ENCODE measurements at regions not wholly inside any gene's neighbourhood (a gene's known extent, or its start where the extent isn't known, plus 50 kb on each side); places are given as distances from the start of the nearest gene placed in this dataset.
A peak's percentile ranks its signal among the peaks of the same experiment; 100 is the strongest.

- no peaks in the 10 kb centered on the region for H3K9me2 ChIP-seq (ENCODE audit: insufficient read depth)
- H3K4me3 ChIP-seq: no peak overlapping the region
- intact Hi-C loops (cut with micrococcal nuclease; ENCODE audit: unreplicated experiment): no loop called here
- no peaks in the 10 kb centered on the region for H3K36me3 ChIP-seq (ENCODE audit: low read depth)
- H3K79me2 ChIP-seq (ENCODE audit: low read depth): no peaks in the 10 kb centered on the region
- no peaks in the 10 kb centered on the region for H4K20me1 ChIP-seq (ENCODE audit: insufficient read depth)
- TF ChIP-seq EZH2 (IDR thresholded peaks at IDR 0.05; ENCODE audit: low read depth): no peak
- TF ChIP-seq CTCF (conservative IDR thresholded peaks at IDR 0.05): no peak
- H3F3A ChIP-seq (ENCODE audit: insufficient read depth, low read depth): no peaks in the 10 kb centered on the region
- no peaks in the 10 kb centered on the region for H3K27me3 ChIP-seq (ENCODE audit: insufficient read depth, low read depth)
- CTCF ChIA-PET: no interaction called here
- POLR2A ChIA-PET (ENCODE audit: unreplicated experiment): interaction anchor here (0.6 kb wide), 1 partner anchor 43 kb away, joined by 8 read pairs; no protein-coding TSS in a partner anchor
- no peaks in the 10 kb centered on the region; the same call in 1 of the 2 replicates for H3K9me3 ChIP-seq (ENCODE audit: insufficient read depth, low read depth)
- no TSS peak for BruUV-seq (replicated peaks)
- H3K4me1 ChIP-seq (replicated peaks; ENCODE audit: insufficient read depth): no peaks in the 10 kb centered on the region; the same call in 1 of the 2 replicates
- 0 out of 2 replicates have a peak overlapping the region, but pooled peaks have one; percentile 48 for H2AFZ ChIP-seq
- DNase-seq: peak; percentile 15 to 58
- no peak overlapping the region for H3K27ac ChIP-seq
- H3K4me2 ChIP-seq: peak overlapping the region; percentile 28; the same call in 1 of the 2 replicates
Observed at GRCh38 chr2:33660416-33661123, 61.5 kb upstream of the FAM98A start.

DNA sequence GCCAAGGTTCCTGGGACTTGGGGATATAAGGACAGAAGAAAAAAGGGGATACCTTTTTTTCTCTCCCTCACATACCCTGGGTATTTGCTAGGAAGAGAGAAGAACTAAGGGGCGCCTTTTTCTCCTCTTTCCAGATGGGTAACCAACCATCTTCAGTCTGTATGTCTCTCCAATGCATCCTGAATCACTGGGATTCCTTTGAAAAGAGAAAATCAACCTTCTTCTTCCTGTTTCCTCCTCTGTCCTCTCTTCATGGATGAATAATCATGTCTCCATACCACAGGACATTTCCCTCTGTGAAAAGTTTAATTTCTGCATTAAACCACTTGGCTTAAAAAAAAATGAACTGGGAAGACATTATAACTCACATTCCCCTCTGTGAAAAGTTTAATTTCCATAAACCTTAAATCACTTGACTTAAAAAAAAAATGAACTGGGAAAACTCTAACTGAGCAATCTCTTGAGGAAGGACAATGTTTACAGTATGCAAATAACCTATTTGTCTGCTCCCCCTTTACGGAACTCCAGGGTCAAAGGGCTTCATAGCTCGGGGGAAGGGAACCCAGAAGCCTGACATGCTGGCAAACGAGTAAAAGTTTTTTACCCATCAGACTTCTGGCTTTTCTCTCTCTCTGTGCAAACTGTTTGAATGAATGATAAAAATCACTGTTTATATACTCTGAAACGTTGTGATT lies 56.7 kb upstream of the FAM98A start:
- no peak for TF ChIP-seq CTCF (conservative IDR thresholded peaks at IDR 0.05)
- TF ChIP-seq EZH2 (IDR thresholded peaks at IDR 0.05; ENCODE audit: low read depth): no peak
- H3K27ac ChIP-seq: no peak overlapping the region
- intact Hi-C loops (cut with micrococcal nuclease; ENCODE audit: unreplicated experiment): no loop called here
- no peak overlapping the region for H2AFZ ChIP-seq
- no peaks in the 10 kb centered on the region for H3K36me3 ChIP-seq (ENCODE audit: low read depth)
- H3K4me2 ChIP-seq: no peak overlapping the region
- ChIA-PET POLR2A (ENCODE audit: unreplicated experiment) (no interaction called here), CTCF (no interaction called here)
- no TSS peak for BruUV-seq (replicated peaks)
- no peaks in the 10 kb centered on the region for H3K79me2 ChIP-seq (ENCODE audit: low read depth)
- H3K9me2 ChIP-seq (ENCODE audit: insufficient read depth): no peaks in the 10 kb centered on the region
- H3K27me3 ChIP-seq (ENCODE audit: insufficient read depth, low read depth): no peaks in the 10 kb centered on the region
- H3F3A ChIP-seq (ENCODE audit: insufficient read depth, low read depth): no peaks in the 10 kb centered on the region
- DNase-seq: no peak
- H3K4me3 ChIP-seq: no peak overlapping the region
- no peaks in the 10 kb centered on the region for H4K20me1 ChIP-seq (ENCODE audit: insufficient read depth)
- no peaks in the 10 kb centered on the region; the same call in 1 of the 2 replicates for H3K4me1 ChIP-seq (replicated peaks; ENCODE audit: insufficient read depth)
- no peaks in the 10 kb centered on the region; the same call in 1 of the 2 replicates for H3K9me3 ChIP-seq (ENCODE audit: insufficient read depth, low read depth)

- Histone ChIP-seq H3K4me1 (replicated peaks; ENCODE audit: insufficient read depth) (no peaks in the 10 kb centered on the region), H3K9me2 (ENCODE audit: insufficient read depth) (no peaks in the 10 kb centered on the region), H4K20me1 (ENCODE audit: insufficient read depth) (no peaks in the 10 kb centered on the region), H3K79me2 (ENCODE audit: low read depth) (no peaks in the 10 kb centered on the region), H3K36me3 (ENCODE audit: low read depth) (no peaks in the 10 kb centered on the region), H3K4me2 (no peak overlapping the region), H2AFZ (no peak overlapping the region), H3F3A (ENCODE audit: insufficient read depth, low read depth) (no peaks in the 10 kb centered on the region), H3K27ac (no peak overlapping the region), H3K4me3 (no peak overlapping the region), H3K9me3 (ENCODE audit: insufficient read depth, low read depth) (no peaks in the 10 kb centered on the region), H3K27me3 (ENCODE audit: insufficient read depth, low read depth) (no peaks in the 10 kb centered on the region)
- intact Hi-C loops (cut with micrococcal nuclease; ENCODE audit: unreplicated experiment): no loop called here
- no peak for DNase-seq
- ChIA-PET CTCF (no interaction called here), POLR2A (ENCODE audit: unreplicated experiment) (no interaction called here)
- BruUV-seq (replicated peaks): no TSS peak
- TF ChIP-seq CTCF (conservative IDR thresholded peaks at IDR 0.05) (no peak), EZH2 (IDR thresholded peaks at IDR 0.05; ENCODE audit: low read depth) (no peak)
Observed at GRCh38 chr2:33652830-33653229, 53.7 kb upstream of the FAM98A start.

Data from PC-9 (cell line).